Mesodermal cell (in vitro differentiated cells): ENCODE measurements at regions not wholly inside any gene's neighbourhood (a gene's known extent, or its start where the extent isn't known, plus 50 kb on each side); places are given as distances from the start of the nearest gene placed in this dataset.
"Not testable (repeated sequence)": the region's sequence is repeated elsewhere in the genome, so short reads cannot be mapped to it uniquely, and the experiment has no call there.

ENCODE experiments used
- H3K27ac ChIP-seq: 2 replicates; pipeline ENCODE4 v1.7.0; 2013; ENCODE audit warnings: mild to moderate bottlenecking, low read depth, low read length, moderate library complexity; ENCODE audit not compliant: severe bottlenecking
- H3K36me3 ChIP-seq: 2 replicates; pipeline ENCODE4 v1.7.1; 2013; ENCODE audit warnings: mild to moderate bottlenecking, low read length, moderate library complexity; ENCODE audit not compliant: control insufficient read depth, insufficient read depth
- H3K4me1 ChIP-seq: one replicate; pipeline ENCODE4 v1.7.1; 2013; ENCODE audit warnings: mild to moderate bottlenecking, low read length; ENCODE audit not compliant: insufficient read depth, control insufficient read depth, poor library complexity, severe bottlenecking
- H3K4me3 ChIP-seq: 2 replicates; pipeline ENCODE4 v1.7.0; 2013; ENCODE audit warnings: low read length, control low read depth, mild to moderate bottlenecking; ENCODE audit not compliant: insufficient read depth, poor library complexity, severe bottlenecking; ENCODE audit errors: extremely low read depth
- H3K9me3 ChIP-seq: 2 replicates; pipeline ENCODE4 v1.7.1; 2013; ENCODE audit warnings: mild to moderate bottlenecking, low read length, moderate library complexity; ENCODE audit not compliant: control insufficient read depth
- WGBS, 2 experiments: methylation state at CpG; one replicate each; pipeline ENCODE4 v1.1.5; 2013; ENCODE audit warnings: missing lambda C conversion rate in 2 of 2; ENCODE audit not compliant: insufficient coverage in 2 of 2; 5-methylcytosine and 5-hydroxymethylcytosine counted together

- H3K9me3 ChIP-seq: no peaks in the 10 kb centered on the region
- no peaks in the 10 kb centered on the region for H3K36me3 ChIP-seq
- no peak overlapping the region for H3K4me3 ChIP-seq
- WGBS, 2 experiments: 100% methylated on average over 1 of the region's 1 CpG; no CpG with 5 or more reads in 1 of the 2 experiments
- no peaks in the 10 kb centered on the region for H3K4me1 ChIP-seq
- H3K27ac ChIP-seq: no peak overlapping the region
Observed at GRCh38 chr9:31388660-31389059, 995.8 kb upstream of the ACO1 start.

DNA sequence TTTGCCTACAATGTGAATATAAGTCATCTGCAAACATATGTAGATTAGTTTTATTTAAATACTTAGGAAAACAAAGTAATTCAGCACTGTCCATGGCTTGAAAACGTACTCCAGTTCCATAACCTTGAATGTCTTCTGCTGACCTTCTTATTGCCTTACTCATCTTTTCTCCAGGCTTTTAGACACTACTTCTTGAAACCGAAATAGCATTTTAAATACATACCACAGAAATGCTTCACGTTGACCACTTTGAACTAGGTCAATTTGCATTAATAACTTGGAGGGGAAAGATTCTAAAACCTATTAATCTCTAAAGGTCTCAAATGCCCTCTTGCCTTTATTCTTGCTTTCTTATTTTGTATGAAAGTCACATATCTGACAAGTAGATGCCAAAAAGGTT lies 995.4 kb upstream of the ACO1 start:
- no peak overlapping the region for H3K27ac ChIP-seq
- no peaks in the 10 kb centered on the region for H3K9me3 ChIP-seq
- WGBS, 2 experiments: 60 to 93% methylated on average over 1 of the region's 3 CpGs
- H3K4me3 ChIP-seq: no peak overlapping the region
- no peaks in the 10 kb centered on the region for H3K4me1 ChIP-seq
- no peaks in the 10 kb centered on the region for H3K36me3 ChIP-seq

DNA sequence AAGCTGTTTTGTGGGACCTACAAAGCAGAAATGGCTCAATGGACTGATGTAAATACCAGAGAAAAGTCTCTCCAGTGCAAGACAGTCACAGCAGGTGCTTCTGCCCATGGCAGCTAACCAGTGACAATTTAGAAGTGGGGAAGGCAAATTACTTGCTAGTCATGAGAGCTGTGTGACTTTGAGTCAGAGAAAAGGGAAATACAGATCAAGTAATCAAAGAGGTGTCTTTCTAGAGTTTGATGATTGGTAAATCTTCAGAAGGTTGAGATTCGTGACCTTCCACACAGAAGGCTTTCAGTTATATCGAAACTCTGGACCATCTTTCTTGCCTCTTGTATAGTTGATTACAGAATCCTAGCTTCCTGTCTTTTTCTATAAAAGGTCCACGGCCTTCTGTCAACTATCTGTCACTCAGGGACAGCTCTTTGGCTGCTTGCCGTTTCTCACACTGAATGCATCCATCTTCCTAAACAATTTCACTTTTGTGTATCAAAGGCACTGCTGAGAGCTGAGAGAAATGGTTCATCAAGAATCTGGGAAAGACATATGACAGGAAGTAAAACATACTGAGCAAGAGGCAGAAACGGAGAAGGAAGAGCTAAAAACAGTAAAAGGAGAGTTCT lies 993.9 kb upstream of the ACO1 start:
- Histone ChIP-seq H3K36me3 (no peaks in the 10 kb centered on the region), H3K4me3 (no peak overlapping the region), H3K27ac (no peak overlapping the region), H3K4me1 (no peaks in the 10 kb centered on the region), H3K9me3 (no peaks in the 10 kb centered on the region)
- WGBS, 2 experiments: 83 to 87% methylated on average over 2 of the region's 5 CpGs

GRCh38 chr9:31393240-31393639 lies 991.2 kb upstream of the ACO1 start:
- Histone ChIP-seq H3K4me3 (no peak overlapping the region), H3K27ac (no peak overlapping the region), H3K4me1 (no peaks in the 10 kb centered on the region), H3K36me3 (no peaks in the 10 kb centered on the region), H3K9me3 (no peaks in the 10 kb centered on the region)

GRCh38 chr9:31394015-31394473 lies 990.4 kb upstream of the ACO1 start:
- H3K4me1 ChIP-seq: no peaks in the 10 kb centered on the region
- no peaks in the 10 kb centered on the region for H3K9me3 ChIP-seq
- WGBS, 2 experiments: 80% methylated on average over 1 of the region's 2 CpGs; no CpG with 5 or more reads in 1 of the 2 experiments
- H3K36me3 ChIP-seq: no peaks in the 10 kb centered on the region
- no peak overlapping the region for H3K27ac ChIP-seq
- H3K4me3 ChIP-seq: no peak overlapping the region

GRCh38 chr9:31412081-31412480 lies 972.4 kb upstream of the ACO1 start:
- Histone ChIP-seq H3K4me3 (no peak overlapping the region), H3K36me3 (no peaks in the 10 kb centered on the region), H3K9me3 (no peaks in the 10 kb centered on the region), H3K27ac (no peak overlapping the region), H3K4me1 (no peaks in the 10 kb centered on the region)

DNA sequence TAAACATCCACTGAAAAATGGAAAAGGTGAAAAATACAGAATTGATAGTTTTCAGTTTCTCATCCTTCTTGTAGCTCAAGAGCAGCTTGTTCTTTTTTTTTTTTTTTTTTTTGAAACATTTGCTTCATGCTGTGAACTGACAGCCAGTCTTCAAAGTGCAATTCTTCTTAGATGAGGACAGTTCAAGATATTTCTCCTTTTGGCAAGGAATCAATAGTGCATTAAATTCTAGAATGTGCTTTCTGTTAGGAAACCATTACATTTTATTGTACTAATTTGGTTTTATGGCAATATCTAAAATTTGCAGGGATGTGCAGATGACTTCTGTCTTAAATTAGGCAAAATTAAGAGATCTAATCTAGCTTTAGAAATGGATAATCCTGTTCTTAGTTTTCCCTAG lies 969.3 kb upstream of the ACO1 start:
- no peaks in the 10 kb centered on the region for H3K36me3 ChIP-seq
- H3K27ac ChIP-seq: no peak overlapping the region
- no peaks in the 10 kb centered on the region for H3K4me1 ChIP-seq
- no peak overlapping the region for H3K4me3 ChIP-seq
- no peaks in the 10 kb centered on the region for H3K9me3 ChIP-seq

- no peak overlapping the region for H3K27ac ChIP-seq
- WGBS, 2 experiments: 100% methylated on average over 4 of the region's 4 CpGs; no CpG with 5 or more reads in 1 of the 2 experiments
- H3K9me3 ChIP-seq: no peaks in the 10 kb centered on the region
- no peaks in the 10 kb centered on the region for H3K4me1 ChIP-seq
- no peak overlapping the region for H3K4me3 ChIP-seq
- no peaks in the 10 kb centered on the region for H3K36me3 ChIP-seq
Observed at GRCh38 chr9:31418419-31418818, 966.0 kb upstream of the ACO1 start.

DNA sequence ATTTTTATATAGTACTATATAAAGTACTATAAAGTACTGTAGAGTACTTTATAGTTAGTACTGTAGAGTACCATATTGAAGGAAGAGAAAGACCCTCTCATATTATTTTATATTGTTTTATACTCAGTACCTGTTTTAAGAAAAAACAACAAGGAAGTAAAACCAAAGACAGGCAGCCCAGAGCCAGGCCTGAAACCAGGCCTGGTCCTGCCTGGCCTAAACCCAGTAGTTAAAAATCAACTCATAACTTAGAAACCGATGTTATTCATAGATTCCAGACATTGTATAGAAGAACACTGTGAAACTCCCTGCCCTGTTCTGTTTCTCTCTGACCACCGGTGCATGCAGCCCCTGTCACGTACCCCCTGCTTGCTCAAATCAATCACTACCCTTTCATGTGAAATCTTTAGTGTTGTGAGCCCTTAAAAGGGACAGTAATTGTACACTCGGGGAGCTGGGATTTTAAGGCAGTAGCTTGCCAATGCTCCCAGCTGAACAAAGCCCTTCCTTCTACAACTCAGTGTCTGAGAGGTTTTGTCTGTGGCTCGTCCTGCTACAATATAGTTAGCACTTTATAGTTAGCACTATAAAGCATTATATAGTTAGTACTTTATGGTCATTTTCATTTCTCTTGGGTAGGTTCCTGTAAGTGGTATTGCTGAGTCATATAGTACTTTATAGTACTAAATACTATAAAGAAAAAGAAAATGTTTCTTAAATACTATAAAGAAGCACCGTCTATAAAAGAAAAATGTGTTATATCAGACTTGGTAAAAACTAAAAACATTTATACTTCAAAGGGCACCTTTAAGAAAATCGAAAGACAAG lies 940.6 kb upstream of the ACO1 start:
- not testable (repeated sequence) for H3K4me3 ChIP-seq, H3K9me3 ChIP-seq, H3K4me1 ChIP-seq, H3K36me3 ChIP-seq
- peak overlapping the region; percentile 7 for H3K27ac ChIP-seq
- WGBS, 2 experiments: no CpG with 5 or more reads among the region's 7 CpGs

DNA sequence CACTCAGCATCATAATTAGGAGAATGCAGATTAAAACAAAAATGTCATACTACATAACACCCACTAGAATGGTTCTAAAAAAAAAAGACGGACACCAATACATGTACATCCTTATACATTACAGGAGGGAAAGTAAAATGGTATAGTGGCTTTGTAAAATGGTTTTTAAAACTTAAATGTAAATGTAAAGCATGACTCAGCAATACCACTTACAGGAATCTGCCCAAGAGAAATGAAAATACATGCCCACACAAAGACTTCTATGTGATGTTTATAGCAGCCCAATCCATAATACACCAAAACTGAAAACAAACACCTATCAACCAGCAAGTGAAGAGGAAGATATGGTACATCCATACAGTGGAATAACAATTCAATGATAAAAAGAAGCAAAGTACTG lies 939.1 kb upstream of the ACO1 start:
- H3K27ac ChIP-seq: no peak overlapping the region
- no peak overlapping the region for H3K4me3 ChIP-seq
- no peaks in the 10 kb centered on the region for H3K36me3 ChIP-seq
- H3K4me1 ChIP-seq: no peaks in the 10 kb centered on the region
- WGBS, 2 experiments: no CpG with 5 or more reads among the region's 1 CpG
- no peaks in the 10 kb centered on the region for H3K9me3 ChIP-seq

DNA sequence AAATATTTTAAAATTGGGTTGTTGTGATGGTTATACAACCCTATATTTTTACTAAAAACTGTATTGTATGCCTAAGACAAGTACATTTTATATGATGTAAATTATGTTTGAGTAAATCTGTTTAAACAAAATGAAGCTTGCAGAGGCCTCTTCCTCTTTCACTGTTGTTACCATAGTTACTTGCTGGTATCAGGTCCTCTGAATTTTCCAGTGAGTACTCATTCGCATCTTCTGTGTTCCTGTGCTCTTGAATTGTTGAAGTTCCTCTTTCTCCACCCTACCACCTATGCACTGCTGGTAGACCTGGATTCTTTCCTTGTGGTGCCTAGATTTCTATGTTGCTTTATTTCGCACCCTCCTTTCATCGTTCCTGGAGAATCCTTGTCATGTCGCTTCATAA lies 938.5 kb upstream of the ACO1 start:
- H3K4me1 ChIP-seq: no peaks in the 10 kb centered on the region
- H3K36me3 ChIP-seq: no peaks in the 10 kb centered on the region
- 100% methylated on average over 1 to 2 of the region's 4 CpGs for WGBS, 2 experiments
- no peak overlapping the region for H3K4me3 ChIP-seq
- H3K27ac ChIP-seq: no peak overlapping the region
- H3K9me3 ChIP-seq: no peaks in the 10 kb centered on the region
